HG03103 (cell line): ENCODE measurements at regions not wholly inside any gene's neighbourhood (a gene's known extent, or its start where the extent isn't known, plus 50 kb on each side); places are given as distances from the start of the nearest gene placed in this dataset.
"Not testable (repeated sequence)": the region's sequence is repeated elsewhere in the genome, so short reads cannot be mapped to it uniquely, and the experiment has no call there.

Source experiments
- ATAC-seq: cut with Tn5 transposase; IDR thresholded peaks from one replicate; pipeline ENCODE4 v1.9.1; 2021; ENCODE audit warnings: low read depth; ENCODE audit not compliant: unreplicated experiment

DNA sequence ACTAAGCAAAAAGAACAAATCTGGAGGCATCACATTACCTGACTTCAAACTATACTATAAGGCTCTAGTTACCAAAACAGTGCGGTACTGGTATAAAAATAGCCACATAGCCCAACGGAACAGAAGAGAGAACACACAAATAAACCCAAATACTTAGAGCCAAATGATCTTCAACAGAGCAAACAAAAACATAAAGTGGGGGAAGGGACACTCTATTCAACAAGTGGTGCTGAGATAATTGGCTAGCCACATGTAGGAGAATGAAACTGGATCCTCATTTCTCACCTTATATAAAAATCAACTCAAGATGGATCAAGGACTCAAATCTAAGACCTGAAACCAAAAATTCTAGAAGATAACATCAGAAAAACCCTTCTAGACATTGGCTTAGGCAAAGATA is 89.9 kb upstream of the ZNF608 start:
- ATAC-seq, result not testable (repeated sequence)

DNA sequence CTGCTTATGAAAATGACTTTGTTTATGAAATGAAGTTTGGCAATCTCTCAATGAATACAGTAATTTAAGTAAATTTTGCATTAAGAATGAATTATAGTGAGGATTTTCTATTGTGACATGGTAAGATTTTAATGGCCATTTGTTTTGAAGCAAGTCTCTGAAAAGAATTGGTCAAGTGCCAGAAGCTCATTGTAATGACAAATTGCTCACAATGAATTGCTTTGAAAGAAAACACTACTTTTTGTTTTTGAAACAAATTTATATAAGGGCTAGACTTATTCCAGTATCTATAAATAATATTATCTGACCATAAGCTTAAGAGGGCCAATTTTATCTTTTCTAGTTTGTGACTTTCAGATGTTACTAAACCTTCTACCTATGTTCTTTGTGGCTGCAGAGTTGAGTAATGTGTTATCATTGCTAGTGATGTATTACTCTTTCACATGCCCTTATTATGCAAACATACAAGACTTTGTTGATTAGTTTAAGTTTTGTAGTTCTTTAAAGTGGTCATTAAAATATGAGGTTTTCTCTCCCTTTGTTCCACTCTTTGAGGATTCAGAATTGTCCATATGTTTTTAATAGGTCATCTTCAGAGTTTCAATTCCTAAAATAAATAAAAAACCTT is 93.0 kb upstream of the ZNF608 start:
- no peak for ATAC-seq

DNA sequence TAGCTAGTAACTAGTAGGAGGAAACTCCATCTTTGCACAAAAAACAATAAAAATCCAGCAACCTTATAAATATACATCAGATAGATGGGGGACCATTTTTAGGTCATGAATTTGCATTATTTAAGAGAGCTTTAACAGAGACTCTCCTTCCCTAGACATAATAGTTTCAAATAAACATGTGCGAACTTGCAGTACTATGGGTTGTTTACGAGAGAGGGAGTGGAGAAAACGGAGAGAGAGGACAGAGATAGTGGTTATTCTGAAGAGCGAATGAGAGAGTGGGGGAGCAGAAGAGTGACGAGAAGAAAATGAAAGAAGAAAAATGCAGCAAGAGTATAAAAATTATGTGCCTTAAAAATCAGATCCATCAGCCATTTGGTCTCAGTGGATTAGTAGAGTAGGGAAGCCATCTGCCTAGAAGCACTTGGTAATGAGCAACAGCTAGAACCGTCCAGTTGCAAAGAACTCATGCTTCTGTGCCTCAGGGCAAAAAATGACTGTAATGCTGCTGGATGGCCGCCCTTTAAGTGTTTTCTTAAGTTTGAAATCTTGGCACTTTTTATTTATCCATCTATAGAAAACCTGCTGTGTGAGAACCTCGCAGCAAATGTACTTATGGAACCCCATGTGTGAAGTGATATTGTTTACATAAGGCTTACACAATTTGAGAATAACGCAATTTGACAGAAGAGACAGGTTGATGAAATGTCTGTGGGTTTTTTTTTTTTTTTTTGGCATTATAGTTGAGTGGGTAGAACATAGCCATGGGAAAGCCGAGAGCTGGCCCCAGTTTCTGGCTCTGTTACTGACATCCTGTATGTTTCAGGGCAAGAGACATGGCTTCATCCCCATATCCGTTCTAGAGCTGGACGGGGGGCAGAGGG is 95.6 kb upstream of the ZNF608 start:
- no peak for ATAC-seq

DNA sequence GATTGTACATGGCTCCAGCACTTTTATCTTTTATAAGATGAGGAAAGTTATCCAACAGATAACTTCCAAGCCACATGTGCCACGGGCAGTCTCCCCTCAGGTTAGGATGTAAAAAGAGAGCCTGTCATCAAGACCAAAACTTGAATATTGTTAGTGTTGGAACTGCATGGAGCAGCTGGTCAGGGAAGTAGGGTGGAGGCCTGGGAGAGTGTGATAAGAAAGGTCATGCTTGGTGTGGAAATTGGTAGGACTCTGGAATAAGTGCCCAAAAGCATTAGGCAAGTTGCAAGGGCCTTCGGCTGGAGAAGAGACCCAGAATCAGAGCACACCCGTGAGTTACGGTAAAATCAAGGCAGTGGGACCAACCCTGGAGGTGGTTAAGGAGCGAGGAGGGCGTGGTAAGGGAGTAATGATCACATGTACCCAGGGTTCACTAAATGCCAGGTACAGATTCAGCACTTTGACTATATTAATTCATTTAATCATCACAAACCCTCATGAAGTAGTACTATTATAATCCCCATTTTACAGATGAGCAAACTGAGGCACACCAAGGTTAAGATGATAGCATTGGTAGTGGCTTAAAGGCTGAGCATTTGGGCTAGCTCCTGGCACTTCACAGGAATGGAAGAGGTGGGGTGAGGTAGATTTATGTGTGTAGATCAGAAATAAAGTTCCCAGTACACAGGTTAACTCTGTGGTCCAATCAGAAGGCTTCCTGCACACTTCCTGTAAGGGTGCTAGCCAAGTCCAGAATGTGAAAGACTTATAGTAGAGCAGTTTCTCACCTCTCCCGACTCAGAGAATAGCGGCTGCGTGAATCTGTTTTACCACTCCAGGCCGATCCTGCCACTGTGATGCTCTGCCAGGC is 96.5 kb upstream of the ZNF608 start:
- ATAC-seq, result no peak

DNA sequence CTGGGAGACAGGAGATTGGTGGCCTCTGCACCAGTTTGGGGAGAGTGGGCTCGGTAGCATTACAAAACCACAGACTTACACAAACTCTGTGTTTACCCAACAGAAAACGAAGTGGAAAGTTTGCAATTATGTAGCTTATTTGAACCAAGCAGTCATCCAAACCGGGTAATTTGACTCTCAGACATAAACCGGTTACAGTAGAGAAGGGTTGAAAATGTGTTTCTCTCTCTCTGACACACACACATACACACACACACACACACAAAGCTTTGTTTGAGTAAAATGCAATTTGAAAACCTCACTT is 97.1 kb upstream of the ZNF608 start:
- no peak for ATAC-seq

DNA sequence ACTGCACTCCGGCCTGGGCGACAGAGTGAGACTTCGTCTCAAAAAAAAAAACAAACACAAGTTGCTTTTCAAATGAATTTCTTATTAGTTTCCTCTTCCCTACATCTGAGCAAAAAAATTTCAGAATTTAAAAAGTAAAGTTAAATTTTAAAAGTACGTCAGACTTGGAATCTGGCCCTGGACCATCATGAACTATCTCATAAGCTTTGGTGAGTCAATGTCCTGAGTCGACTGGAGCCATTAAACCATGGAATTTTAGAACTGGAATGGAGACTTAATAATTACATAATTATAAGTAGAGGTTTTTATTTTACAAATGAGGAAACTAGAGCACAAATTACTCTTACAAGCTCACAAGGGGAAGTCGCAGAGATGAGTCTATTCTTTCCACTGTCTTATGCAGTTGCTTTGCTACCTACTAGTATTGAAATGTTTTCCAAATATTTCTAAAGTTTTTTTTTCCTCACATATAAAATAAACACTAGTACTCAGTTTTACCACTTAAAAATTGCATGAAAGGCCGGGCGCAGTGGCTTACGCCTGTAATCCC is 98.0 kb upstream of the ZNF608 start:
- ATAC-seq, result no peak

DNA sequence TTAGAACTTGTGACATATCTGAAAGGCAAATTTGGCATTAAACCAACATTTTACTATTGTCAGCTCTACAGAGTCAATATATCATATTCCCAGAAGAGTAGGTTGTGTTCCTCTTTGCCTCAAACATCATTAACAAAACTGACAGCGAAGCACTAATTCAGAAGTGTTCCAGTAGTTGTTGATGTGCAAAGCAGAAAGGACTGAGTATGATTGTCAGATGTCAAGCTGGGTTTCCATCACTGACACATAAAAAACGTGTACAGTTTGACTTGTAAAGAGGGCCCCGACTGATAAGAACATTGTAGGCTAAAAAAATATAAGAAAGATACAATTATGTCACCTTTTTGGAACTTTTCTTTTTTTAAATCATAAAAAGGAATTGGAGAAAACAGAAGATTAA is 101.5 kb upstream of the ZNF608 start:
- no peak for ATAC-seq

DNA sequence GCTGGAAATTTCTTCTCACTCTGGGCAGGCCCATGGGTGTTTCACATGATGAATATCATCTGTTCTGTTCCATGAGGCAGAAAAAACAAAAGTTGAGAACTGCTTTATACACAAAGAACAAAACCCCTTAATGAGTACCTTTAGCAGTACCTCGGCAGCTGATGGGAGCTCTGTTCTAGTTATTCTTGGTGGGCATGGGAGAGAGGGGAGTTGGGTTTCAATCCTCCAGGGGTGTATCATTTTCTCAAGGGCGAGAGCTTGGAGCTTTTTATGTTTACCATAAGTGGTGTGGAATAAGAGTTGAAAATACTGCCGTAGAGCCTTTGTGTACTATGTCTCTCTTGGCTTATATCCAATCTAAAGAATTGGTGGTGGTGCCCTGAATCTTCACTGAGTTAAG is 103.3 kb upstream of the ZNF608 start:
- no peak for ATAC-seq

DNA sequence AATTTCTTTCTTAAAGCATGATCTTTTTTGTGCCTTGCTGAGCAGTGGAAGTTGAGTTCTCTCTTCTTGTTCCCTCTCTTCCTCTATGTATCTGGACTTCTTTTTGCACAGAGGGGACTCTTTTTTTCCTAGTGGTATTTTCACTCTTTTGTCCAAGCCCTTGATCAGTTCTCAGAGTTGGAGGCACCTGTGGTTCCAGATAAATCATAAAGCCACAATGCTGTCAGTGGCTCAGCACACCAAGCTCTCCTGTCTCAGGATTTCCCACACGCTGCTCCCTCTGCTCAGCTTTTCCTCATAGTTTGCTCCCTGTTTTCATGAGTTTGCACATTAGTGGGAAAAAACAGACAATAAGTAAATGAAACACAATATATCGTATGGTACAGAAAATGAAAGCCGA is 110.3 kb upstream of the ZNF608 start:
- no peak for ATAC-seq

DNA sequence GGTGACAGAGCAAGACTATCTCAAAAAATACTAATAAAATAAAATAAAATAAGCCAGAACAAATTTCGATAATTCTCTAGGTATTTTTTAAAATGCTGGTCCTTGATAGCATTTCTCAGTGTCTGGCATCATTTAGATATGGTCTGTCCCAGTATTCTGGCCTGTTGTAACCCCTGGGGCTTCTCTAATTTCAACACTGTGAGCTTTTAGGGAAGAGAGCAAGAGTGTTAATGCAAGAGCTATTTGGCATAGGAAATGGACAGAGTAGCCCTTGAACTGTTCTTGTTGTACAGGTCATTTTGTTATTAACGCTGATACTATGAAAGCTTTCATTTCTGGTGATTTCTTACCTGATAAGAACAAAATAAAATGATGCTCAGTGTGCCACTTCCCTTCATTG is 112.2 kb upstream of the ZNF608 start:
- ATAC-seq, result no peak

DNA sequence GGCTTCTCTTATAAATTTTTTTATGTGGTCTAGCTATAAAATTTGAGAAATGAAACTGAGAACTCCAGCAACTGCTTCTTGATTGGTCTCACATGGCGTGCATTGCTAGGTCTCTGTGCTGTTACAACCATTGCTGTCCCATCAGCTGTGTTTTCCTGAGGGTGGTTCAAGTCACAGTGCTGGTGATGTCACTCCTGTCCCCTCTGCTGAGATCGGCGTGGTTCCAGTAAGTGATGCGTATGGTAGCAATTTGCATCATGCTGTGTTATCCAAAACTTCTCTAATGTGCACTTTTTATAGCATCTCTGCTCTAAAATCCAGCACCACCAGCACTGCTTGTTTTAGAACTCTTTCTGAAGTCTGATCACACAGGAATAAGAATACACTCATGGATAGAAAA is 112.6 kb upstream of the ZNF608 start:
- no peak for ATAC-seq

DNA sequence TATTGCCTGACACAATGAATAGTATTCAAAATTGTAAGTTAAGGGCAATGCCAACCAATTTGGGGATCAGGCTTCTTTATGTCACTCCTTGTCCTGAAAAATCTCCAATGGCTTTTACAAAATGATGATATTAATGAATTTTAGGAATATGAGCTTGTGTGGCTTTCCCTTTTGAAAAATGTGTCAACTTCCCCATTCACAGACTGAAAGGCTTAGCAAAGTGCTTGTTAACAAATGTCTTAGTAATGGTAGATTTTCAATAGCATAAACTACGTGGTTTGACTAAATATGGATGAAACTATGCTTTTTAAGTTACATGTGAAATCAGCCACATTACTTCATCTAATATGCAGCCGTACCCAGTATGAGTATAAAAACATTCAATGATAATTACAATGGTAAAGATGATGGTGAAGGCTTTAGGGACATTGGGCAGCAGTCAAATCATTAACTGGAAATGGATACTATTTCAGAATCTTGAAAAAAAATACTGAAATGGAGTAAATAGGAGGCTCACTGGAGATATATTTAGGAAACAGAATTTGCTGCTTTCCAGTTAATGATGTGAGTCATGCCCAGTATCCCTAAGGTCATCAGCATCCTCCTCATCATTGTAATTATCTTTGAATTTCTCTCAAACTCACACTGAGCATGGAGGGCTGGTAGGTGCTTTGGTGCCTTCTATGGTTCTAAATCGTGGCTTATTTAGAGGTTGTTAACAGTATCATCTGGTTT is 113.3 kb upstream of the ZNF608 start:
- ATAC-seq, result no peak

DNA sequence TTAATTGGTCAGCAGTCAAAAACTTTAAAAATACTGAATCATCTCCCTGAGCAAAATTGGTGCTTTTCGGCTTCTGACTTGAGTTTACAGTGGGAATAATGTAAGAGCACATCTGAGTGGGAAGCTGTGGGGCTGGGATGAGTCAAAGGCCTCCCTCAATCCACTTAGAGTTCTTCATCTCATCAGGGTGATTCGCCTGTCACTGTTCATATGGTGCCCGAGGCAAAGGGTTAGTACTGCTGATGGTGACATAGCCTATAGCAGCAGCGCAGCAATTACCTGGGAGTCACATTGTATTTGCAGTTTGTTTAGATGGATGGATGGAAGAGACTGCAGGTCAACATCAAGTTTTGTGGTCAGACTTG is 113.8 kb upstream of the ZNF608 start:
- ATAC-seq, result no peak

DNA sequence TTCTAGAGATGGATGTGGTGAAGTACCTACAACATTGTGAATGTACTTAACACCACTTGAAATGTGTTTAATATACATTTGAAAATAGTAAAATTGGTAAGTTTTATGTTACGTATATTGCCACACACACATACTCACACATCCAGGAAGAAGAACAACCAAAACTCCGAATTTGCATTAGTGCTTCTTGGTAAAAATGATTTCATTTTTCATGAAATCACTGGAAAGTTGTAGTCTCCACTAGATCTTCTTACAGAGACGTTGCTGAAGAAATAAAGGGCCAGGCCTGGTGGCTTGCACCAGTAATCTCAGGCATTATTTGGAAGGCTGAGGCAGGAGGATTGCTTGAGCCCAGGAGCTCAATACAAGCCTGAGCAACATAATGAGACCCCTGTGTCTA is 118.6 kb upstream of the ZNF608 start:
- no peak for ATAC-seq

DNA sequence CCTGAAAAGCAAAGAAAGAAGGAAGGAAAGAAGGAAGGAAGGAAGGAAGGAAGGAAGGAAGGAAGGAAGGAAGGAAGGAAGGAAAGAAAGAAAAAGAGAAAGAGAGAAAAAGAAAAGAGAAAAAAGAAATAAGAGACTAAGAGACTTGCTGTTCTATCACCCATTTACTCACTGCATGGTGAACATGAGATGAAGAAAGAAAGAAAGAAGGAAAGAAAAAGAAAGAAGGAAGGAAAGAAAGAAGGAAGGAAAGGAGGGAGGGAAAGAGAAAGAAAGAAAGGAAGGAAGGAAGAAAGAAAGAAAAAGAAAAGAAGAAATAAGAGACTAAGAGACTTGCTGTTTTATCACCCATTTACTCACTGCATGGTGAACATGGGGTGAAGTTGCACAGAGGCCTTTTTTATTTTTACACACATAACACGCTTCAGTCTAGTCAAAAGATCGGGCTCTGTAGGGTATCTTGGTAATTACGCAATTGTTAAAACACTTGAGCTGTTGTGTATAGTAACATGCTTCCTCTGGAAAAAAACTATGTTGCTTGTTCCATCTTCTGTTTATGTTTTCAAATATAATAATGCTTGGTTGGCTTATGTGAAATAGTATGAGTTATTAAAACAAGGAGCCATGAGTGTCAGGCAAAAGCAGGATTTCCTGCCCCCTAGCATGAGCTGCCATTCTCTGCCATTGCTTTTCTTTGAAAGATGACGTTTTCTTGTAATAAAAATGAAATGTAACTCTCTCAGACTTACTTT is 119.3 kb upstream of the ZNF608 start:
- no peak for ATAC-seq

DNA sequence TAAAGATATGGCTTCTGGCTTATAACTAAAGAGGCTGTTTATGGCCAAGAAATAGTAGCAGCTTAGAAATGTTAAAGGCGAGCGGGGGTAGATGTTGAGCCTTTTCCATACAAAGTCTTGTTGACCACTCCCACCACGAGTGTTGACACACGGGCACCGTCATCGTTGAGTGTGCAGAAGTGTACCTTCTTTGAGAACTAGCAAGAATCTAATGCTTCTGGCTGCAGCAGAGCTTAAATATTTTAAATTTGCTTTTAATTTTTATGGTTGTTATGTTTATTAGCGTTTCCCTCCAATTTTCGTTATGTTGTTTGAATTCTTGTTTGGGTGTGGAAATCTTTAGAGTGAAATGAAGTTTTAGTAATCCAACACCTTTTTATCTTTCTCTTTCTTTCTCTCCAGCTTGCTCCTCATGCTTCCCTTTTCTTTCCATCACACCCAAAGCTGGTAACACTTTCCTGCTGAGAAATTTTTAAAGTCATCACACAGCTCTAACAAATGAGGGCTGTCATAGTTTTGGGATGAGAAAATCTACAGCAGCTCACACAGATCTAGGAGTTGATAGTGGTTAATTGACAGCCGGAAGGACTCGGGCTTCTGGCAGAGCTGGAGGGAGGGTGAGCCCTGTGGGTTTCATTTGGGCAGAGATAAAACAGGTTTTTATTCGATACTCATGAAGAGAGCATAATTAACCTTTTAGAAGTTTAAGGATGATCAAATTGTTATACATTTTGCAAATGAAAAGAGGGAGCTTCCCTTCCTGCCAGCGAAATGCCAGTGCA is 120.1 kb upstream of the ZNF608 start:
- no peak for ATAC-seq

DNA sequence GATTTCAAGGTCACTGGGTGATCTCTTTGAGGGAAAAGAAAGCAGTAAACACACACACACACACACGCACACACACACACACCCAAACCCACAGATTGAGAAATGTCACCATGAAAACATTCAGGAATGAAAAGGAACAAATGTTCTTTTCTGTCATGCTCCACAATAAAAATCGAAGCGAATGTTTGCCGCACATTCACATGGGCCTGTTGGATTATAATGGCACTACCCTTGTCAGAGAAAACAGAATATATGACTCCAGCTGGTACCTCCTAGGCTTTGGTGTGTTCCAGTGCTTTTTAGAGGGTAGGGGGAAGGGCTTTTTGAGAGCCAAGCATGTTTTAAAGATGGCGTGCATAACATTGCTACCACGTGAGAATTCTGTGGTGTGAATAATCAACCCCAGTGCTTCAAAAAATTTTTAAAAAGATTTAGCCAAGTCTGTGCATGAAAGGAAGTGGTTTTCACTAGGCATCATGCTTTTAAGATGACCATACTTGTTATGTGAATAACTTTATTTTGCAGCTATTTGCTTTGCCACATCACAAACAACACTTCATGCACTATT is 120.8 kb upstream of the ZNF608 start:
- no peak for ATAC-seq

DNA sequence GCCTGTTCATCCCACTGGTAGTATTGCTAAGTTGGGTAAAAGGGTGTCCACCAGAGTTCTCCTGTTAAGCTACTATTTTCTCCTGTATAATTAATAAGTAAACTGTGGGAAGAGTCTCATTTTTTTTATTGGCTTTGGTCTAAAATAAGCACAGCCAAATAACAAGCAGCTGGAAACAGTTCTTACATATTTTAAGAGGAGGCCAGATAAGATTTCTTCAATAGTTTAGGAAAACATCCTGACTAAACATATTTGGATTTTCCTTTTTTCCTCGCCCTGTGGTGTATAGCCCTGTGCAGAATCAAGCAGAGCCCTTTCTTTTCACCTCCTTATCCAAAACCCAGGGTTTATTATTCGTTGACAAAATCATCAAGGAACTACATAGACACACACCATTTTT is 122.2 kb upstream of the ZNF608 start:
- no peak for ATAC-seq
